ENCODE measurements at regions not wholly inside any gene's neighbourhood (a gene's known extent, or its start where the extent isn't known, plus 50 kb on each side); places are given as distances from the start of the nearest gene placed in this dataset.

- Histone ChIP-seq H3K79me2 (ENCODE audit: control insufficient read depth, insufficient read depth, low read length) (no peaks in the 10 kb centered on the region), H3K4me1 (replicated peaks in 1 of 2; ENCODE audit: control insufficient read depth in 2 of 2, insufficient read depth in 2 of 2, low read length in 2 of 2) (no peaks in the 10 kb centered on the region), H3K27ac (ENCODE audit: extremely low read depth, low read depth, low read length) (no peak overlapping the region), H3K9me3 (replicated peaks; ENCODE audit: control insufficient read depth, insufficient read depth, low read depth, low read length) (no peaks in the 10 kb centered on the region), H2AFZ (ENCODE audit: low read depth, low read length) (no peak overlapping the region), H4K20me1 (replicated peaks; ENCODE audit: control insufficient read depth, insufficient read depth, low read length) (no peaks in the 10 kb centered on the region), H3K36me3 (ENCODE audit: control insufficient read depth, insufficient read depth, low read length) (no peaks in the 10 kb centered on the region), H3K4me2 (ENCODE audit: insufficient read depth, low read length) (no peak overlapping the region), H3K9me1 (ENCODE audit: control insufficient read depth, insufficient read depth, low read length) (no peaks in the 10 kb centered on the region), H3K9ac (ENCODE audit: insufficient read depth in 1 of 2, low read depth in 2 of 2, low read length in 2 of 2) (no peak overlapping the region), H3K27me3 (ENCODE audit: control insufficient read depth in 2 of 2, insufficient read depth in 2 of 2, low read length in 2 of 2) (peaks cover 0 to 23% of the 10 kb centered on the region in 2 experiments; a peak in 1 of 5 replicates), H3K4me3 (no peak overlapping the region)
- CTCF ChIA-PET (ENCODE audit: low intra/inter-chr PET ratio), result no interaction called here
- intact Hi-C loops (cut with micrococcal nuclease), result no loop called here
- no TSS peak for BruUV-seq (replicated peaks)
- no peak for DNase-seq (ENCODE audit: extremely low read depth in 1 of 4, low spot score in 3 of 4)
- no peak for FAIRE-seq
- in situ Hi-C loops (cut with MboI), result no loop called here
- TF ChIP-seq CBFA2T3 (IDR thresholded peaks at IDR 0.05), result no peak
- TF ChIP-seq ZFPM2 (CRISPR knock-in tag; IDR thresholded peaks at IDR 0.05), result no peak
- TF ChIP-seq KLF16 (IDR thresholded peaks at IDR 0.05), result no peak
- no peak for TF ChIP-seq CREB1 (IDR thresholded peaks at IDR 0.05)
- no peak for TF ChIP-seq CREB1 (CRISPR knock-in tag; IDR thresholded peaks at IDR 0.05)
- TF ChIP-seq CSDE1 (IDR thresholded peaks at IDR 0.05), result no peak
- no peak for TF ChIP-seq KAT7 (CRISPR knock-in tag; IDR thresholded peaks at IDR 0.05; ENCODE audit: borderline replicate concordance)
- TF ChIP-seq, protein P1, sequence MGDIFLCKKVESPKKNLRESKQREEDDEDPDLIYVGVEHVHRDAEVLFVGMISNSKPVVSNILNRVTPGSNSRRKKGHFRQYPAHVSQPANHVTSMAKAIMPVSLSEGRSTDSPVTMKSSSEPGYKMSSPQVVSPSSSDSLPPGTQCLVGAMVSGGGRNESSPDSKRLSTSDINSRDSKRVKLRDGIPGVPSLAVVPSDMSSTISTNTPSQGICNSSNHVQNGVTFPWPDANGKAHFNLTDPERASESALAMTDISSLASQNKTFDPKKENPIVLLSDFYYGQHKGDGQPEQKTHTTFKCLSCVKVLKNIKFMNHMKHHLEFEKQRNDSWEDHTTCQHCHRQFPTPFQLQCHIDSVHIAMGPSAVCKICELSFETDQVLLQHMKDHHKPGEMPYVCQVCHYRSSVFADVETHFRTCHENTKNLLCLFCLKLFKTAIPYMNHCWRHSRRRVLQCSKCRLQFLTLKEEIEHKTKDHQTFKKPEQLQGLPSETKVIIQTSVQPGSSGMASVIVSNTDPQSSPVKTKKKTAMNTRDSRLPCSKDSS (IDR thresholded peaks at IDR 0.05; ENCODE audit: low read depth, partially characterized antibody), result no peak
- no peak for TF ChIP-seq SNIP1 (IDR thresholded peaks at IDR 0.05; ENCODE audit: low read depth)
- TF ChIP-seq BHLHE40 (IDR thresholded peaks at IDR 0.05; ENCODE audit: low read length), result no peak
- TF ChIP-seq ZKSCAN1 (IDR thresholded peaks at IDR 0.05; ENCODE audit: low read depth, low read length), result no peak
- no peak for TF ChIP-seq RHOXF2B (CRISPR knock-in tag; conservative IDR thresholded peaks at IDR 0.05)
- TF ChIP-seq ARHGAP35 (IDR thresholded peaks at IDR 0.05; ENCODE audit: partially characterized antibody), result no peak
- no peak for TF ChIP-seq HES1 (IDR thresholded peaks at IDR 0.05; ENCODE audit: low read depth)
- TF ChIP-seq TGIF2 (CRISPR knock-in tag; IDR thresholded peaks at IDR 0.05), result no peak
- no peak for ATAC-seq
- POLR2A ChIA-PET, result no interaction called here
These were observed 191.9 kb downstream of the C7orf25 start for GRCh38 chr7:42720012-42720411.

Measured in K562 (cell line).